GM23338 (cell line): ENCODE measurements at regions not wholly inside any gene's neighbourhood (a gene's known extent, or its start where the extent isn't known, plus 50 kb on each side); places are given as distances from the start of the nearest gene placed in this dataset.

Source experiments
- ATAC-seq: fragments of 200-7000 bp; cut with Tn5 transposase; 3 replicates; pipeline ENCODE4 v1.9.1; 2020
- DNase-seq: peaks from one replicate; pipeline ENCODE4 v3.0.0-alpha.2; 2015; ENCODE audit warnings: low spot score
- H2AFZ ChIP-seq: fragments of 200-600 bp; sonication (generic); 2 replicates; pipeline ENCODE4 v1.8.0; 2016; ENCODE audit warnings: antibody characterized with exemption, mild to moderate bottlenecking, moderate library complexity
- H3F3A ChIP-seq: fragments of 200-600 bp; sonication (generic); replicated peaks from 2 replicates; pipeline ENCODE4 v1.8.0; 2017; ENCODE audit warnings: antibody characterized with exemption, mixed run types, low read depth
- H3K27ac ChIP-seq: fragments of 200-600 bp; sonication (generic); 2 replicates; pipeline ENCODE4 v1.6.1; 2016; ENCODE audit warnings: low read depth
- H3K27me3 ChIP-seq: fragments of 200-600 bp; sonication (generic); 2 replicates; pipeline ENCODE4 v1.8.0; 2016; ENCODE audit warnings: mild to moderate bottlenecking, mixed run types, moderate library complexity; ENCODE audit not compliant: insufficient read depth
- H3K36me3 ChIP-seq: fragments of 200-600 bp; sonication (generic); 2 replicates; pipeline ENCODE4 v1.8.0; 2016; ENCODE audit warnings: mild to moderate bottlenecking; ENCODE audit not compliant: insufficient read depth
- H3K4me1 ChIP-seq: fragments of 200-600 bp; sonication (generic); 2 replicates; pipeline ENCODE4 v1.8.0; 2016; ENCODE audit warnings: mild to moderate bottlenecking, moderate library complexity; ENCODE audit not compliant: insufficient read depth
- H3K4me2 ChIP-seq: fragments of 200-600 bp; sonication (generic); 2 replicates; pipeline ENCODE4 v1.7.1; 2017; ENCODE audit warnings: mixed run types
- H3K4me3 ChIP-seq: fragments of 200-600 bp; sonication (generic); 2 replicates; pipeline ENCODE4 v1.6.1; 2016; ENCODE audit warnings: mixed run types
- H3K79me2 ChIP-seq: fragments of 200-600 bp; sonication (generic); replicated peaks from 2 replicates; pipeline ENCODE4 v1.8.0; 2017; ENCODE audit warnings: mild to moderate bottlenecking; ENCODE audit not compliant: insufficient read depth
- H3K9me2 ChIP-seq: fragments of 200-600 bp; sonication (generic); 2 replicates; pipeline ENCODE4 v1.8.0; 2017; ENCODE audit not compliant: insufficient read depth
- H4K20me1 ChIP-seq: fragments of 200-600 bp; sonication (generic); replicated peaks from 2 replicates; pipeline ENCODE4 v1.8.0; 2017; ENCODE audit warnings: mild to moderate bottlenecking; ENCODE audit not compliant: insufficient read depth
- H3K27ac Mint-ChIP-seq: 2 replicates; pipeline ENCODE4 v1.8.0; 2020; ENCODE audit warnings: inconsistent platforms, mild to moderate bottlenecking, moderate library complexity, mixed read lengths
- H3K27me3 Mint-ChIP-seq: 3 replicates; pipeline ENCODE4 v1.8.0; 2022; ENCODE audit warnings: low read depth, mild to moderate bottlenecking, moderate library complexity, mixed read lengths, inconsistent platforms; ENCODE audit not compliant: insufficient read depth, poor library complexity
- H3K36me3 Mint-ChIP-seq: 3 replicates; pipeline ENCODE4 v1.8.0; 2021; ENCODE audit warnings: low read depth, mild to moderate bottlenecking, inconsistent platforms, moderate library complexity, mixed read lengths
- H3K4me1 Mint-ChIP-seq: 3 replicates; pipeline ENCODE4 v1.8.0; 2020; ENCODE audit warnings: mild to moderate bottlenecking, inconsistent platforms, mixed read lengths
- H3K4me3 Mint-ChIP-seq: 3 replicates; pipeline ENCODE4 v1.8.0; 2021; ENCODE audit warnings: moderate library complexity, mild to moderate bottlenecking, inconsistent platforms, mixed read lengths
- H3K9me3 Mint-ChIP-seq: 3 replicates; pipeline ENCODE4 v1.8.0; 2020; ENCODE audit warnings: moderate library complexity, mild to moderate bottlenecking, inconsistent platforms, mixed read lengths
- CREB1 ChIP-seq: fragments of 250-450 bp; sonication (Bioruptor Pico); IDR thresholded peaks from 2 replicates; pipeline ENCODE4 v1.5.0; 2020; ENCODE audit warnings: low read depth, mild to moderate bottlenecking, moderate library complexity
- EZH2 ChIP-seq: fragments of 200-600 bp; sonication (generic); IDR thresholded peaks from one replicate; pipeline ENCODE4 v1.8.0; 2017; ENCODE audit warnings: antibody characterized with exemption, mild to moderate bottlenecking, low read depth; ENCODE audit not compliant: unreplicated experiment
- NANOG ChIP-seq: IDR thresholded peaks from 2 replicates; pipeline ENCODE4 v1.6.1; 2016; ENCODE audit warnings: antibody characterized with exemption, borderline replicate concordance
- POLR2AphosphoS5 ChIP-seq: IDR thresholded peaks from 2 replicates; pipeline ENCODE4 v1.6.1; 2016; ENCODE audit warnings: antibody characterized with exemption, low read depth
- STAT1 ChIP-seq: IDR thresholded peaks from one replicate; pipeline ENCODE4 v1.6.1; 2016; ENCODE audit warnings: antibody characterized with exemption; ENCODE audit not compliant: unreplicated experiment
- ZNF114 ChIP-seq: fragments of 250-450 bp; sonication (Bioruptor Pico); IDR thresholded peaks from 2 replicates; pipeline ENCODE4 v1.5.0; 2020; ENCODE audit warnings: mild to moderate bottlenecking, moderate library complexity
- ZNF331 ChIP-seq: fragments of 250-450 bp; sonication (Bioruptor Pico); IDR thresholded peaks from 2 replicates; pipeline ENCODE4 v1.5.0; 2020; ENCODE audit warnings: low read depth, mild to moderate bottlenecking, moderate library complexity
- TF ChIP-seq, protein P1 (sequence below): fragments of 250-450 bp; sonication (Bioruptor Pico); IDR thresholded peaks from 2 replicates; pipeline ENCODE4 v1.5.0; 2020; ENCODE audit warnings: mild to moderate bottlenecking, moderate library complexity
- TF ChIP-seq, protein P2 (sequence below), 2 experiments: fragments of 200-600 bp in 1 of 2; sonication (generic) in 1 of 2; conservative IDR thresholded peaks; 2 replicates each; pipeline versions ENCODE4 v1.5.1 to v1.6.1; 2016 to 2017; ENCODE audit warnings: antibody characterized with exemption in 2 of 2, low read depth in 2 of 2, mild to moderate bottlenecking in 2 of 2, moderate library complexity in 1 of 2

DNA sequence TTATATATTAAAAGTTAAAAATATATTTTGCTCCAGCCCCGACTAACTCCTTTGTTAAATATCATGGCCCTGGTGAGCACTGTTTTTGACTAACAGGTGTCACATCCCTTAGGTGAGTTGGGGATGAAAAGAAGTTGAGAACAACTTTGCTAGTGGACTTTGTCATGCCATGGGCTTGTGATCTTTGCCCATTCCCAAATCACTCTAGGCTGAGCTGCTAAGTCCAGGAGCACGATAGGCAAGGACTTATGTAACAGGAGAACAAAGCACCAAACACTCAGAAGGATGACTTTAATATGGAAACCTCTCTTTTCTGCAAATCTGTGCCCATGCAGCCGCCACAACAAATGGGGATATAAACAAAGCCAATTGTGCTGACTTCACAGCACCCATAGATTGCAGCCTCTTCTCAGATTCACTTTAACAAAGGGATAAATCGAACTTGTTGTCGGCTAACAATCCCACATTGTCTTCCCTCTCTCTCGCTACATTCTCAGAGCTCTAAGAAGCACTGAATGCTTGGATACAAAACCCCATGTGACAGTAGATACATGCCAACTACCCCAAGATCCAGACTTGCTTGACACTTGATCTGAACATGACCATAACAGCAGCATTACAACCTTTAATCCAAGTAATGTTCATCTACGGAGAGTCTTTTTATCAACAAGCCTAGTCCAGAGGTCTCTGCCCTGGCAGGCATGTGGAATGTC, 86.8 kb upstream of the CD180 start:
- Histone ChIP-seq H3K9me2 (peaks cover 8% of the 10 kb centered on the region; the same call in 1 of the 2 replicates), H3K27ac (no peak overlapping the region), H3K4me3 (no peak overlapping the region), H4K20me1 (no peaks in the 10 kb centered on the region), H3K27me3 (no peaks in the 10 kb centered on the region), H3K4me2 (no peak overlapping the region), H2AFZ (peak overlapping the region; percentile 43; the same call in 1 of the 2 replicates), H3F3A (no peaks in the 10 kb centered on the region), H3K79me2 (no peaks in the 10 kb centered on the region), H3K36me3 (no peaks in the 10 kb centered on the region), H3K4me1 (peaks cover 7% of the 10 kb centered on the region; the same call in 1 of the 2 replicates)
- no peak for TF ChIP-seq POLR2AphosphoS5
- no peak for TF ChIP-seq CREB1
- no peak for TF ChIP-seq NANOG
- no peak for TF ChIP-seq EZH2
- TF ChIP-seq ZNF331 (CRISPR knock-in tag): no peak
- TF ChIP-seq, protein P1, sequence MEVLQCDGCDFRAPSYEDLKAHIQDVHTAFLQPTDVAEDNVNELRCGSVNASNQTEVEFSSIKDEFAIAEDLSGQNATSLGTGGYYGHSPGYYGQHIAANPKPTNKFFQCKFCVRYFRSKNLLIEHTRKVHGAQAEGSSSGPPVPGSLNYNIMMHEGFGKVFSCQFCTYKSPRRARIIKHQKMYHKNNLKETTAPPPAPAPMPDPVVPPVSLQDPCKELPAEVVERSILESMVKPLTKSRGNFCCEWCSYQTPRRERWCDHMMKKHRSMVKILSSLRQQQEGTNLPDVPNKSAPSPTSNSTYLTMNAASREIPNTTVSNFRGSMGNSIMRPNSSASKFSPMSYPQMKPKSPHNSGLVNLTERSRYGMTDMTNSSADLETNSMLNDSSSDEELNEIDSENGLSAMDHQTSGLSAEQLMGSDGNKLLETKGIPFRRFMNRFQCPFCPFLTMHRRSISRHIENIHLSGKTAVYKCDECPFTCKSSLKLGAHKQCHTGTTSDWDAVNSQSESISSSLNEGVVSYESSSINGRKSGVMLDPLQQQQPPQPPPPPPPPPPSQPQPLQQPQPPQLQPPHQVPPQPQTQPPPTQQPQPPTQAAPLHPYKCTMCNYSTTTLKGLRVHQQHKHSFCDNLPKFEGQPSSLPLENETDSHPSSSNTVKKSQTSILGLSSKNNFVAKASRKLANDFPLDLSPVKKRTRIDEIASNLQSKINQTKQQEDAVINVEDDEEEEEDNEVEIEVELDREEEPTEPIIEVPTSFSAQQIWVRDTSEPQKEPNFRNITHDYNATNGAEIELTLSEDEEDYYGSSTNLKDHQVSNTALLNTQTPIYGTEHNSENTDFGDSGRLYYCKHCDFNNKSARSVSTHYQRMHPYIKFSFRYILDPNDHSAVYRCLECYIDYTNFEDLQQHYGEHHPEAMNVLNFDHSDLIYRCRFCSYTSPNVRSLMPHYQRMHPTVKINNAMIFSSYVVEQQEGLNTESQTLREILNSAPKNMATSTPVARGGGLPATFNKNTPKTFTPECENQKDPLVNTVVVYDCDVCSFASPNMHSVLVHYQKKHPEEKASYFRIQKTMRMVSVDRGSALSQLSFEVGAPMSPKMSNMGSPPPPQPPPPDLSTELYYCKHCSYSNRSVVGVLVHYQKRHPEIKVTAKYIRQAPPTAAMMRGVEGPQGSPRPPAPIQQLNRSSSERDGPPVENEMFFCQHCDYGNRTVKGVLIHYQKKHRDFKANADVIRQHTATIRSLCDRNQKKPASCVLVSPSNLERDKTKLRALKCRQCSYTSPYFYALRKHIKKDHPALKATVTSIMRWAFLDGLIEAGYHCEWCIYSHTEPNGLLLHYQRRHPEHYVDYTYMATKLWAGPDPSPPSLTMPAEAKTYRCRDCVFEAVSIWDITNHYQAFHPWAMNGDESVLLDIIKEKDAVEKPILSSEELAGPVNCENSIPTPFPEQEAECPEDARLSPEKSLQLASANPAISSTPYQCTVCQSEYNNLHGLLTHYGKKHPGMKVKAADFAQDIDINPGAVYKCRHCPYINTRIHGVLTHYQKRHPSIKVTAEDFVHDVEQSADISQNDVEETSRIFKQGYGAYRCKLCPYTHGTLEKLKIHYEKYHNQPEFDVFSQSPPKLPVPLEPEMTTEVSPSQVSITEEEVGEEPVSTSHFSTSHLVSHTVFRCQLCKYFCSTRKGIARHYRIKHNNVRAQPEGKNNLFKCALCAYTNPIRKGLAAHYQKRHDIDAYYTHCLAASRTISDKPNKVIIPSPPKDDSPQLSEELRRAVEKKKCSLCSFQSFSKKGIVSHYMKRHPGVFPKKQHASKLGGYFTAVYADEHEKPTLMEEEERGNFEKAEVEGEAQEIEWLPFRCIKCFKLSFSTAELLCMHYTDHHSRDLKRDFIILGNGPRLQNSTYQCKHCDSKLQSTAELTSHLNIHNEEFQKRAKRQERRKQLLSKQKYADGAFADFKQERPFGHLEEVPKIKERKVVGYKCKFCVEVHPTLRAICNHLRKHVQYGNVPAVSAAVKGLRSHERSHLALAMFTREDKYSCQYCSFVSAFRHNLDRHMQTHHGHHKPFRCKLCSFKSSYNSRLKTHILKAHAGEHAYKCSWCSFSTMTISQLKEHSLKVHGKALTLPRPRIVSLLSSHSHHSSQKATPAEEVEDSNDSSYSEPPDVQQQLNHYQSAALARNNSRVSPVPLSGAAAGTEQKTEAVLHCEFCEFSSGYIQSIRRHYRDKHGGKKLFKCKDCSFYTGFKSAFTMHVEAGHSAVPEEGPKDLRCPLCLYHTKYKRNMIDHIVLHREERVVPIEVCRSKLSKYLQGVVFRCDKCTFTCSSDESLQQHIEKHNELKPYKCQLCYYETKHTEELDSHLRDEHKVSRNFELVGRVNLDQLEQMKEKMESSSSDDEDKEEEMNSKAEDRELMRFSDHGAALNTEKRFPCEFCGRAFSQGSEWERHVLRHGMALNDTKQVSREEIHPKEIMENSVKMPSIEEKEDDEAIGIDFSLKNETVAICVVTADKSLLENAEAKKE (CRISPR knock-in tag): no peak
- TF ChIP-seq, protein P2, sequence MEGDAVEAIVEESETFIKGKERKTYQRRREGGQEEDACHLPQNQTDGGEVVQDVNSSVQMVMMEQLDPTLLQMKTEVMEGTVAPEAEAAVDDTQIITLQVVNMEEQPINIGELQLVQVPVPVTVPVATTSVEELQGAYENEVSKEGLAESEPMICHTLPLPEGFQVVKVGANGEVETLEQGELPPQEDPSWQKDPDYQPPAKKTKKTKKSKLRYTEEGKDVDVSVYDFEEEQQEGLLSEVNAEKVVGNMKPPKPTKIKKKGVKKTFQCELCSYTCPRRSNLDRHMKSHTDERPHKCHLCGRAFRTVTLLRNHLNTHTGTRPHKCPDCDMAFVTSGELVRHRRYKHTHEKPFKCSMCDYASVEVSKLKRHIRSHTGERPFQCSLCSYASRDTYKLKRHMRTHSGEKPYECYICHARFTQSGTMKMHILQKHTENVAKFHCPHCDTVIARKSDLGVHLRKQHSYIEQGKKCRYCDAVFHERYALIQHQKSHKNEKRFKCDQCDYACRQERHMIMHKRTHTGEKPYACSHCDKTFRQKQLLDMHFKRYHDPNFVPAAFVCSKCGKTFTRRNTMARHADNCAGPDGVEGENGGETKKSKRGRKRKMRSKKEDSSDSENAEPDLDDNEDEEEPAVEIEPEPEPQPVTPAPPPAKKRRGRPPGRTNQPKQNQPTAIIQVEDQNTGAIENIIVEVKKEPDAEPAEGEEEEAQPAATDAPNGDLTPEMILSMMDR (conservative IDR thresholded peaks at IDR 0.05; ENCODE audit: low read depth in 2 of 2): no peak
- no peak for TF ChIP-seq STAT1
- no peak for TF ChIP-seq ZNF114 (CRISPR knock-in tag)
- Mint-ChIP-seq H3K27ac (no peak overlapping the region), H3K4me3 (no peak overlapping the region), H3K4me1 (peaks cover 3% of the 10 kb centered on the region; the same call in 1 of the 3 replicates), H3K9me3 (peaks cover 17% of the 10 kb centered on the region), H3K27me3 (peaks cover 2% of the 10 kb centered on the region), H3K36me3 (peaks cover 14% of the 10 kb centered on the region)
- DNase-seq: no peak
- ATAC-seq: no peak
